BLaER1 treated with 17β-estradiol and CSF1 and Interleukin-3, amounts not matched to agents 10 nM and 100 nM (cell line): ENCODE measurements at regions not wholly inside any gene's neighbourhood (a gene's known extent, or its start where the extent isn't known, plus 50 kb on each side); places are given as distances from the start of the nearest gene placed in this dataset.
"Not testable (repeated sequence)": the region's sequence is repeated elsewhere in the genome, so short reads cannot be mapped to it uniquely, and the experiment has no call there.

Source experiments
- H3K27ac ChIP-seq, 11 experiments: shearing (Covaris generic); formaldehyde crosslinking; 2 replicates each; pipeline ENCODE4 v1.8.1; 2022
- H3K27me3 ChIP-seq, 11 experiments: shearing (Covaris generic); formaldehyde crosslinking; 2 replicates each; pipeline ENCODE4 v1.8.1; 2022
- H3K36me3 ChIP-seq, 11 experiments: shearing (Covaris generic); formaldehyde crosslinking; 2 replicates each; pipeline ENCODE4 v1.8.1; 2022
- H3K4me1 ChIP-seq, 10 experiments: shearing (Covaris generic); formaldehyde crosslinking; 2 replicates each; pipeline ENCODE4 v1.8.1; 2022
- H3K4me2 ChIP-seq, 11 experiments: shearing (Covaris generic); formaldehyde crosslinking; 2 replicates each; pipeline ENCODE4 v1.8.1; 2022
- H3K4me3 ChIP-seq, 10 experiments: shearing (Covaris generic); formaldehyde crosslinking; 2 replicates each; pipeline ENCODE4 v1.8.1; 2022
- H3K9ac ChIP-seq, 11 experiments: shearing (Covaris generic); formaldehyde crosslinking; 2 replicates each; pipeline ENCODE4 v1.8.1; 2022
- H3K9me3 ChIP-seq, 11 experiments: shearing (Covaris generic); formaldehyde crosslinking; replicated peaks in 1 of 11; 2 replicates each; pipeline ENCODE4 v1.8.1; 2022
- H4K20me1 ChIP-seq, 11 experiments: shearing (Covaris generic); formaldehyde crosslinking; 2 replicates each; pipeline ENCODE4 v1.8.1; 2022
- Cebpa-rat ChIP-seq, 11 experiments: shearing (Covaris generic); IDR thresholded peaks; 2 replicates each; pipeline ENCODE4 v1.8.1; 2022

GRCh38 chr1:187605736-187606135, 777.0 kb downstream of the PLA2G4A start:
- no peaks in the 10 kb centered on the region for H3K36me3 ChIP-seq
- no peak overlapping the region for H3K4me2 ChIP-seq
- H3K27ac ChIP-seq: no peak overlapping the region
- TF ChIP-seq Cebpa-rat (IDR thresholded peaks at IDR 0.05): no peak
- H3K9me3 ChIP-seq: peaks cover 0 to 7% (median 5%) of the 10 kb centered on the region in 11 experiments; a peak in 4 of 22 replicates
- no peak overlapping the region for H3K9ac ChIP-seq
- H3K4me3 ChIP-seq: no peak overlapping the region
- H4K20me1 ChIP-seq: no peaks in the 10 kb centered on the region
- H3K27me3 ChIP-seq: no peaks in the 10 kb centered on the region
- peaks cover 0 to 6% (median 0%) of the 10 kb centered on the region in 10 experiments; a peak in 1 of 20 replicates for H3K4me1 ChIP-seq

GRCh38 chr1:187615853-187616735, 787.3 kb downstream of the PLA2G4A start:
- not testable (repeated sequence) for H3K4me3 ChIP-seq, H3K4me1 ChIP-seq, H3K27ac ChIP-seq, H3K36me3 ChIP-seq, H3K4me2 ChIP-seq, H3K9ac ChIP-seq, H4K20me1 ChIP-seq, H3K27me3 ChIP-seq
- peaks cover 20 to 29% (median 24%) of the 10 kb centered on the region in 11 experiments for H3K9me3 ChIP-seq

- H3K4me3 ChIP-seq, H3K27ac ChIP-seq, H3K27me3 ChIP-seq, H3K36me3 ChIP-seq, H3K4me1 ChIP-seq, H4K20me1 ChIP-seq, H3K4me2 ChIP-seq, H3K9ac ChIP-seq: not testable (repeated sequence)
- peaks cover 20 to 29% (median 24%) of the 10 kb centered on the region in 11 experiments for H3K9me3 ChIP-seq
Observed at GRCh38 chr1:187616830-187617229, 788.1 kb downstream of the PLA2G4A start.

- H3K27ac ChIP-seq: no peak overlapping the region
- TF ChIP-seq Cebpa-rat (IDR thresholded peaks at IDR 0.05): no peak
Observed at GRCh38 chr1:187617776-187618175, 789.0 kb downstream of the PLA2G4A start.

GRCh38 chr1:187619175-187619574, 790.4 kb downstream of the PLA2G4A start:
- H3K36me3 ChIP-seq: no peaks in the 10 kb centered on the region
- TF ChIP-seq Cebpa-rat (IDR thresholded peaks at IDR 0.05): no peak
- no peak overlapping the region for H3K27ac ChIP-seq
- H3K9ac ChIP-seq: no peak overlapping the region
- H4K20me1 ChIP-seq: no peaks in the 10 kb centered on the region
- H3K4me2 ChIP-seq: no peak overlapping the region
- peaks cover 20 to 29% (median 24%) of the 10 kb centered on the region in 11 experiments for H3K9me3 ChIP-seq
- no peaks in the 10 kb centered on the region for H3K27me3 ChIP-seq
- H3K4me3 ChIP-seq: no peak overlapping the region
- H3K4me1 ChIP-seq: peaks cover 0 to 11% (median 4%) of the 10 kb centered on the region in 10 experiments; a peak in 7 of 20 replicates

More at GRCh38 chr1:187617776-187618175, 789.0 kb downstream of the PLA2G4A start:
- H3K9me3 ChIP-seq: peaks cover 20 to 29% (median 24%) of the 10 kb centered on the region in 11 experiments
- H3K4me3 ChIP-seq: no peak overlapping the region
- peaks cover 0 to 11% (median 4%) of the 10 kb centered on the region in 10 experiments; a peak in 7 of 20 replicates for H3K4me1 ChIP-seq
- no peak overlapping the region for H3K9ac ChIP-seq
- H3K4me2 ChIP-seq: no peak overlapping the region
- no peaks in the 10 kb centered on the region for H3K36me3 ChIP-seq
- H3K27me3 ChIP-seq: no peaks in the 10 kb centered on the region
- no peaks in the 10 kb centered on the region for H4K20me1 ChIP-seq

GRCh38 chr1:187621951-187622350, 793.2 kb downstream of the PLA2G4A start:
- TF ChIP-seq Cebpa-rat (IDR thresholded peaks at IDR 0.05): no peak

GRCh38 chr1:187622545-187622944, 793.8 kb downstream of the PLA2G4A start:
- Histone ChIP-seq H3K9ac (no peak overlapping the region), H3K36me3 (no peaks in the 10 kb centered on the region), H3K27ac (peak overlapping the region in 1 of 11 experiments; percentile 45; a peak in 1 of 22 replicates), H3K9me3 (peaks cover 0 to 4% (median 0%) of the 10 kb centered on the region in 11 experiments; a peak in 5 of 22 replicates), H4K20me1 (no peaks in the 10 kb centered on the region), H3K4me3 (no peak overlapping the region), H3K4me1 (peaks cover 0 to 11% (median 4%) of the 10 kb centered on the region in 10 experiments; a peak in 7 of 20 replicates), H3K4me2 (peak overlapping the region in 4 of 11 experiments; percentile 10 to 35 (median 16); a peak in 4 of 22 replicates), H3K27me3 (no peaks in the 10 kb centered on the region)
- TF ChIP-seq Cebpa-rat (IDR thresholded peaks at IDR 0.05): no peak

More at GRCh38 chr1:187621951-187622350, 793.2 kb downstream of the PLA2G4A start:
- no peaks in the 10 kb centered on the region for H3K36me3 ChIP-seq
- peaks cover under 1 to 5% (median under 1%) of the 10 kb centered on the region in 11 experiments; a peak in 20 of 22 replicates for H3K9me3 ChIP-seq
- H4K20me1 ChIP-seq: no peaks in the 10 kb centered on the region
- H3K4me3 ChIP-seq: no peak overlapping the region
- H3K27me3 ChIP-seq: no peaks in the 10 kb centered on the region
- H3K4me2 ChIP-seq: peak overlapping the region in 4 of 11 experiments; percentile 10 to 44 (median 24); a peak in 6 of 22 replicates
- peak overlapping the region in 3 of 11 experiments; percentile 11 to 45 (median 22); a peak in 1 of 22 replicates for H3K27ac ChIP-seq
- no peak overlapping the region for H3K9ac ChIP-seq
- peaks cover 0 to 11% (median 4%) of the 10 kb centered on the region in 10 experiments; a peak in 7 of 20 replicates for H3K4me1 ChIP-seq

- no peaks in the 10 kb centered on the region for H3K36me3 ChIP-seq
- no peaks in the 10 kb centered on the region for H3K27me3 ChIP-seq
- no peak overlapping the region for H3K27ac ChIP-seq
- H4K20me1 ChIP-seq: no peaks in the 10 kb centered on the region
- H3K4me3 ChIP-seq: no peak overlapping the region
- no peak overlapping the region for H3K9ac ChIP-seq
- H3K4me1 ChIP-seq: peaks cover 0 to 11% (median 4%) of the 10 kb centered on the region in 10 experiments; a peak in 7 of 20 replicates
- no peak for TF ChIP-seq Cebpa-rat (IDR thresholded peaks at IDR 0.05)
- no peak overlapping the region for H3K4me2 ChIP-seq
- peaks cover 0 to 10% (median under 1%) of the 10 kb centered on the region in 11 experiments; a peak in 7 of 22 replicates for H3K9me3 ChIP-seq
Observed at GRCh38 chr1:187624812-187625545, 796.2 kb downstream of the PLA2G4A start.

- no peak overlapping the region for H3K4me2 ChIP-seq
Observed at GRCh38 chr1:187626056-187626455, 797.3 kb downstream of the PLA2G4A start.

More at GRCh38 chr1:187626056-187626455, 797.3 kb downstream of the PLA2G4A start:
- Histone ChIP-seq H3K36me3 (0 out of 22 replicates have a peak, but pooled peaks cover 0 to under 1% (median 0%) of the 10 kb centered on the region in 11 experiments), H3K4me3 (no peak overlapping the region), H4K20me1 (no peaks in the 10 kb centered on the region), H3K27ac (no peak overlapping the region), H3K4me1 (peaks cover 0 to 11% (median 4%) of the 10 kb centered on the region in 10 experiments; a peak in 7 of 20 replicates), H3K27me3 (no peaks in the 10 kb centered on the region), H3K9ac (no peak overlapping the region), H3K9me3 (peaks cover 9 to 21% (median 11%) of the 10 kb centered on the region in 11 experiments)
- TF ChIP-seq Cebpa-rat (IDR thresholded peaks at IDR 0.05): no peak
